Neural cell (in vitro differentiated cells): ENCODE measurements at regions not wholly inside any gene's neighbourhood (a gene's known extent, or its start where the extent isn't known, plus 50 kb on each side); places are given as distances from the start of the nearest gene placed in this dataset.
"Not testable (repeated sequence)": the region's sequence is repeated elsewhere in the genome, so short reads cannot be mapped to it uniquely, and the experiment has no call there.

Experiments
- CTCF ChIP-seq: fragments of 450-650 bp; IDR thresholded peaks from 2 replicates; pipeline ENCODE4 v1.5.1; 2014; ENCODE audit warnings: antibody characterized with exemption, mild to moderate bottlenecking, moderate library complexity; ENCODE audit not compliant: poor library complexity, severe bottlenecking
- EZH2 ChIP-seq: fragments of 200-600, 300-800 bp; shearing (Covaris generic), sonication (generic); IDR thresholded peaks from 2 replicates; pipeline ENCODE4 v1.6.1; 2014; ENCODE audit warnings: antibody characterized with exemption, low read length, borderline replicate concordance, mild to moderate bottlenecking; ENCODE audit not compliant: insufficient read depth, poor library complexity, severe bottlenecking
- MXI1 ChIP-seq: fragments of 450-650 bp; conservative IDR thresholded peaks from 2 replicates; pipeline ENCODE4 v1.6.1; 2014; ENCODE audit warnings: antibody characterized with exemption, mild to moderate bottlenecking; ENCODE audit not compliant: poor library complexity, severe bottlenecking
- SMC3 ChIP-seq: fragments of 450-650 bp; conservative IDR thresholded peaks from 2 replicates; pipeline ENCODE4 v1.6.1; 2014; ENCODE audit warnings: antibody characterized with exemption, mild to moderate bottlenecking, moderate library complexity; ENCODE audit not compliant: poor library complexity
- TAF1 ChIP-seq: IDR thresholded peaks from 2 replicates; pipeline ENCODE4 v1.6.1; 2012; ENCODE audit warnings: low read depth

GRCh38 chr1:47538530-47538929, 100.7 kb downstream of the FOXD2 start:
- not testable (repeated sequence) for TF ChIP-seq EZH2, CTCF, TAF1, SMC3, MXI1
